Renal cortex interstitium (tissue), 11 donors: ENCODE measurements at regions not wholly inside any gene's neighbourhood (a gene's known extent, or its start where the extent isn't known, plus 50 kb on each side); places are given as distances from the start of the nearest gene placed in this dataset.
A peak's percentile ranks its signal among the peaks of the same experiment; 100 is the strongest.

Experiments
- DNase-seq, 11 donors: peaks; one replicate each; pipeline ENCODE4 v3.0.0-alpha.2; 2013; ENCODE audit warnings: low read depth in 9 of 11, low spot score in 4 of 11; ENCODE audit errors: extremely low read depth in 1 of 11

DNA sequence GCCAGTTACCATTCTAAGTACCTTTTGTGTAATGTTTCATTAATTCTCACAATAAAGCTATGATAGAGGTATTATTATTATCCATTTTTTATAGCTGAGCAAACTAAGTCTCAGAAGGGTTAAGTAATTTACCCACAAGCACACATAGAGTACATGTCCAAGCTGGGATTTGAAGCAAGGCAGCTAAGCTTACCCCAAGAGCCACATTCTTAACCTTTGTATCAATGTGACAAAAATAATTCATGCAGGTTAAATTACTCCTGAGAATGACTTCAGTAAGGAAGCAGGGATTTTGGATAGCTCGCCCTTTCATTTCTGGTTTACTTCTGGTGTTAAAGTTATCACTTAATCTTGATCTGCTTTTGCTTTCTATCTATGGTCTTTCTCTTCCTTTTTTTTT is 141.9 kb downstream of the ACTBL2 start:
- DNase-seq: no peak

- DNase-seq: no peak
Measured at GRCh38 chr5:57339521-57339920, 143.1 kb downstream of the ACTBL2 start.

GRCh38 chr5:57338868-57339340 is 143.7 kb downstream of the ACTBL2 start:
- DNase-seq: no peak

DNA sequence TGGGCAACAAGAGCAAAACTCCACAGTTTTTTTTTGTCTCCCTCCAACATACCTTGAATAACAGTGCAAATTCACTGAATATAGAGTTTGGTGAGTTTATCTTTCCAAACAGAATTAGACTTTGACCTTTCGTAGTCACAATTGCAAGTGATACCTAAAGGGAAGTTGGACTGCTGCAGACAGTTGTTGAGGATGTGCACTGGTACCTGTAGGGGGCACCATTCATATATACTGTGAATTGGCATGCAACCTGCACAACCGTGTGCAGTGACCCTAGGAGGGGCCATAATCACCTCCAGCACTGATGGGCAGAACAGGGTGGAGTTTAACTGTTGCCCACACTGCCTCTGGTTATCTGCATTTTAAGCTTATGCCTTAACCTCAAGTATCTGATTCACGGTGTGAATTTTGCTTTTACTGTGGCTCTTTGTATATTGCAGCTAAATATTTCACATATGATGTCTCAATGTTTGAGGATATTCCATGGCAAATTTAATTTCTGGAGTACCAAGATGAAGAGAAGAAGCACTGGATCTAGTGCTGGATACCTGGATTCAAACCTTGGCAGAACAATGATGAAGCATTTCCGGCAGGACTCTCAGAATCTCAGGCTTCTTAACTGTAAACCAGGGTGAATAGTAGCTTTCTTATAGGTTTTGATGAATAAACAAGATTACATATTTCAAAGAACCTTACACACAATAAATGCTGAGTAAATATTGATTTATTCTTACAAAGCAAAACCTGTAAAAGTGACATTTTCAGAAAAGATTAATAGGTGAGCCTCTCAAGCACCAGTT is 144.3 kb downstream of the ACTBL2 start:
- no peak for DNase-seq

GRCh38 chr5:57335092-57335660 is 147.4 kb downstream of the ACTBL2 start:
- DNase-seq: no peak

DNA sequence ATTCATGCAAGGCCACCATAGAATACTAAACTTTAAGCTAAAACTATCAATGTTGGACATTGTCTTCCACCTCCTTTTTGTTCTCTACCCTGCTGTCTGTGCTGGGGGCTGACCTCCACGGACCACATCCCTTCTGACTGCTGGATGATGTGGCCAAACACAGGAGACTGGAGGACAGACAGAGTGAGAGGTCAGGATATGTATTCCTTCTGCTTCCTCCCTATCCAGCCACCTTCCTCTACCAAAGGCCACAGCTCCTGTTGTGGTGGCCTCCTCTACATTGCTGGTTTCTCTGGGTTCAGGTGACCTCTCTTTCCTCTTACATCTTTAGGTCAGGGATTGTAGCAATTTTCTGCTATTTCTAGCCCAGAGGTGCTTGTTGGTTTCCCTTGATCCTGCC is 148.1 kb downstream of the ACTBL2 start:
- DNase-seq: no peak

GRCh38 chr5:57332361-57332760 is 150.2 kb downstream of the ACTBL2 start:
- peak in 1 of 11 donors; percentile 24 for DNase-seq

DNA sequence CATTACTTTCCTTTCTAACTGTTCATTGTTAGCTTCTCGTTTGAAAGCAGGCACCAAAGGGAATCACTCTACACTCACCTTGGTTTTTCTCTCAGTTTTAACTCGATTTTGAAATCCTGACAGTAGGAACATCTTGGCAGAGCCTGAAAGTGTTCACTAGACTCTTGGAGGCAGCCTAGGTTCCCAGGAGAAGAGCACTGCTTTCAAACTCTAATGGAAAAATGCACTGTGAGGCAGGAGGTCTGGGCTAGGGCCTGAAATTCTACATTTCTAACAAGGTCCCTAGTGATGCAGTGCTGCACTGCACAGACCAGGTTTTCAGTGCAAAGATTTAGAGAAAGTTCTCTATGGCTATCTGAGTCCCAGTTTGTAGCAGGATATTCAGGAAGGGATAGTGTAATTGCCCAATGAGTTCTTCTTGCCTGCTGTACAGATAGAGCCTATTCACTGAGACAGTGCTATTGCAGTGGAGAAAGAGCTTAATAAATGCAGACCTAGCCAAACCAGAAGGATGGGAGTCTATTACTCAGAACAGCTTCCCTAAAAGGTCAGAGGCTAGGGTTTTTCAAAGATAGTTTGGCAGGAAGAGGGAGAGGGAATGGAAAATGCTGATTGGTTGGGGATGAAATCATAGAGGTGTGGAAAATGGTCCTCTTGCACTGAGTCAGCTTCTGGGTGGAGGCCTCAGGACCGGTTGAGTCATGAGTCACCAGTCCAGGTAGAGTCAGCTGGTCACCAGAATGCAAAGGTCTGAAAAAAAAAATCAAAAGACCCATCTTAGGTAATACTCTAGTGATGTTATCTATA is 153.9 kb downstream of the GPBP1 start:
- DNase-seq: no peak

DNA sequence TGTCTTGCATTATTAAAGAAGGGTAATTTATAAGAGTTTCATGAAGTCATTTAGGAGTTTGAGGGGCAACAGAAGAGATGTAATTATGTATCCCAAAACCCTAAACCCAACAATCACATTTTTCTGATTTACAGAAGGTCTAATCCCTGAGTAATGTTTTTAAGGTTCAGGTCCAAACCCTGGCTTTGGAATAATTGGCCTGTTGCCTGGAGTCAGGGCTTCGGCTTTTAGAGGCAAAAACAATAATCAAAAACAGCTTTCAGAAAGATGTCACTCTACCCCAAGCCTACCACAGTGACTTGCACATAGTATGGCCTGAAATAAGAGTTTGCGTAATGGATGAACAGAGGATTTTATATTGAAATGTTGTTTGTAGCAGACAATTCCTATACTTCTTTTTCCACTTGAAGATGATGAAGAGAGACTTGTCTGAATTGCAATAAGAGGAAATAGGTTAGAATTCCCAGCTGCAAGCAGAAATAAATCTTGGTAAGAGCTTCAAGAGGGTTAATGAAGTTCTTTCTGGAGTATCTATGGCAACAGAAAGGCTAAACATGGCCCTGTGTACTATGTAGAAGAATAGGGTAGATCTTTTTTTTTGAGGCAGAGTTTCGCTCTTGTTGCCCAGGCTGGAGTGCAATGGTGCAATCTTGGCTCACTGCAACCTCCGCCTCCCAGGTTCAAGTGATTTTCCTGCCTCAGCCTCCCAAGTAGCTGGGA is 152.0 kb downstream of the GPBP1 start:
- DNase-seq: peak in 7 of 11 donors; percentile 21 to 76 (median 49)

GRCh38 chr5:57324861-57325260 is 151.0 kb downstream of the GPBP1 start:
- no peak for DNase-seq

DNA sequence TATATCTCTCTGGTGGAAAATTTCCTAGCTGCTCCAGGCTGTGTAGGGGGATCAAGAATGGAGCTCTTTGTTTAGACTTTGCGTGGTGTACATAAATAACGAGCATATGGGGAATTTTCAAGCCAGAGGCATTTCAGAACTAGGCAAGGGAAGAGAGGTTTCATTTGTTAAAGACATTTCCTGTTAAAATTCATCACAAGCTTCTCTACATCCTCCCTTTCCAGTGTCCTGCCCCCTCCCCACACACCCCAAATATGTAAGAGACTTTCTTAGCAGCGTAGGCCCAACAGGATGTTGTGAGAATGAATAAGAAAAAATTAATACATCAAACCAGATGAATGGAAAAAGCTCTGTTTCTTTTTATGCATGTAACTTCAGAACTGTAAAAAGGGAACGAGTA is 150.3 kb downstream of the GPBP1 start:
- DNase-seq: peak in 4 of 11 donors; percentile 27 to 39 (median 36)

- DNase-seq: no peak
Measured at GRCh38 chr5:57320582-57320981, 146.7 kb downstream of the GPBP1 start.

DNA sequence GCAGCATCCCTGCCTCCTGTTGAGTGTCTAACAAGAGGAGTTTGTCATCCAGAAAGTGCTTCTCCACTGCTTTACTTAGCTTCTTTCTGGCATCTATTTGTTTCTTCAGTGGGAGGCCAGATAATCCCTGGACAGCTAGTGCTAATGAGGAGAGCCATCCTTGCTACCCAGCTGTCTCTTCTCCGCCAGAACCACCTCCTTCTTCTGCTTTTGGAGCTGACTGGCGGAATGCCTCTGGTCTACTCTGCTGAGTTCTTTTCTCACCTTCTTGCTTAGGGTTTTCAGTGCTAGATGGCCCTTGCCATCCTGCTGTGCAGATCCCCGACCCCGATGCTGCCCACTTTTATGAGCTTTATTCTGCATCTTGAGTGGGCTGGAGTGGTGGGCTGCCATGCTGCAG is 145.8 kb downstream of the GPBP1 start:
- no peak for DNase-seq

DNA sequence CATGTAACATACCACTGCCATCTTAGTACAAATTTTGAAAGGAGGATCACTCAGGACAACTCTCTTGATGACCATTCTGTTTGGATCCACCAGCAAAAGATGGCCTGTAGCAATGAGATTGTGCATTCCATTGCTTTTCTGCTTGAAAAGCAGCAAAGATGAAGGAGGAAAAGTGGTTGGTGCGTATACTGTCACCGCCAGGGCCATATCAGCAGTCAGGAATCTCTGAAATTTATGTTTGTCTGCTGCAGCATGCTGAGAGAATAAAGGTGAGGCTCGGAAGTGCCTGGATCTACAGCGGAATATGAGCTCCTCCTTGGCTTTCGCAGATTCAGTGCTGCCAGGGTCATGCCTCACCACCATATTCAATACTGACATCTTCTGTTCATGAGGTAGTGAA is 144.4 kb downstream of the GPBP1 start:
- no peak for DNase-seq

- DNase-seq: no peak
Measured at GRCh38 chr5:57317341-57317740, 143.5 kb downstream of the GPBP1 start.

DNA sequence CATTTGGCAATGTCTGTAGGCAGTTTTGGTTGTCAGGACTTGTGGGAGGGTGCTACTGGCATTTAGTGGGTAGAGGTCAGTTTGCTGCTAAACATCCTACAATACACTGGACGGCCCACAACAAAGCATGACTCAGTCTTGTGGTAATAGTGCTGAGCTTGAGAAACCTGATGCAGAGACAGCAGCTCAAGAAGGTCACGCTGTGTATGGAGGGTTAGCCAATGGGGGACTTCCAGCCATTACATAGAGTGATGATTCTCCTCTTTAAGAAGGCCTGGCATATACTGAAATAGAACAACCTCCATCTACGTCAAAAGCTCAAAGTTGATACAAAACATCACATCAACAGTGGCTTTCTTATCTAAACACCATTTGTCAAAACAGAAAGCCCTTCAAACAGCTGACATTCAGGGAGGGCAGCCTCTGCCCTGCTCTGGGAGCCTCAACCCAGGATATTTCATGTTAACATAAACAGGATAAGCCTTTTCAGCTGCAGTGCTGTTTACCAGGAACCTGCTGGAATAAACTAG is 143.0 kb downstream of the GPBP1 start:
- DNase-seq: no peak

- DNase-seq: no peak
Measured at GRCh38 chr5:57315941-57316340, 142.1 kb downstream of the GPBP1 start.
